GM23248 (cell line): ENCODE measurements at regions not wholly inside any gene's neighbourhood (a gene's known extent, or its start where the extent isn't known, plus 50 kb on each side); places are given as distances from the start of the nearest gene placed in this dataset.

Experiments used
- EZH2 ChIP-seq: fragments of 200-600 bp; sonication (generic); IDR thresholded peaks from 2 replicates; pipeline ENCODE4 v1.6.1; 2018; ENCODE audit warnings: antibody characterized with exemption, mild to moderate bottlenecking; ENCODE audit not compliant: insufficient read depth, poor library complexity, severe bottlenecking
- EZH2phosphoT487 ChIP-seq: fragments of 200-600 bp; sonication (generic); IDR thresholded peaks from 2 replicates; pipeline ENCODE4 v1.6.1; 2018; ENCODE audit warnings: antibody characterized with exemption, moderate library complexity, mild to moderate bottlenecking, low read depth; ENCODE audit not compliant: insufficient read depth

GRCh38 chr1:232282498-232282897 is 347.4 kb downstream of the SIPA1L2 start:
- TF ChIP-seq EZH2 (no peak), EZH2phosphoT487 (no peak)
